GM12892 (cell line): ENCODE measurements at regions not wholly inside any gene's neighbourhood (a gene's known extent, or its start where the extent isn't known, plus 50 kb on each side); places are given as distances from the start of the nearest gene placed in this dataset.

ENCODE experiments used
- POLR2A ChIP-seq: IDR thresholded peaks from 2 replicates; pipeline ENCODE4 v1.6.1; 2011; ENCODE audit warnings: low read depth, low read length, control low read depth
- POLR2AphosphoS5 ChIP-seq: IDR thresholded peaks from 2 replicates; pipeline ENCODE4 v1.6.1; 2011; ENCODE audit warnings: low read depth, low read length, control low read depth

DNA sequence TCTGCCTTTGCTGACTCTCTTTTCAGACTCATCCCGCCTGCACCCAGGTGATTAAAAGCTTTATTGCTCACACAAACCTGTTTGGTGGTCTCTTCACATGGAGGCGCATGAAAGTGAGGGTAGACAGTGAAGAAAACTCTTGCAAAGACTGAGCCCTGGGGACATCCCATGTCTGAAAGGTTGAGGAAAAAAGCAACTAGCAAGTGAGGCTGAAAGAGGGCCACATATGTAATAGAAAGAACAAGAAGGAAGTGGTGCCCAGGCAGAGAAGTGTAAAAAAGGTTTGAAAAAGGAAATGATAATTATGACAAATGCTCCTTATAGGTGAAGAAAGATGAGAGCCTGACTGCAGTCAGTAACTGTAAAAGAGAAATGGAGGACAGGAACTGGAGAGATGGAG lies 115.9 kb upstream of the NEK7 start:
- TF ChIP-seq POLR2A, result no peak
- TF ChIP-seq POLR2AphosphoS5, result no peak
